H1 (cell line): ENCODE measurements at regions not wholly inside any gene's neighbourhood (a gene's known extent, or its start where the extent isn't known, plus 50 kb on each side); places are given as distances from the start of the nearest gene placed in this dataset.

ENCODE experiments used
- CTCF ChIA-PET: fragments of 300-600 bp; sonication (Branson Sonifier 250); formaldehyde crosslinking; loops from one replicate; lab custom pipeline; 2021; ENCODE audit not compliant: partially characterized antibody; lab: Charles Lee
- POLR2A ChIA-PET: fragments of 300-600 bp; sonication (Branson Sonifier 250); formaldehyde crosslinking; loops from one replicate; lab custom pipeline; 2021; ENCODE audit warnings: inconsistent platforms; ENCODE audit not compliant: partially characterized antibody; lab: Charles Lee
- DNase-seq, 2 experiments: peaks; one replicate each; pipeline versions ENCODE4 v3.0.0 to v3.0.0-alpha.2; 2010 to 2022; ENCODE audit warnings: low spot score in 2 of 2, low read depth in 1 of 2, mixed read lengths in 1 of 2
- FAIRE-seq: peaks from 2 replicates; lab custom pipeline; 2011; peaks lifted over from hg19 to GRCh38; lab: Jason Lieb, UNC
- H2AFZ ChIP-seq: 2 replicates; pipeline ENCODE4 v1.8.1; 2012; ENCODE audit warnings: low read length, inconsistent platforms
- H2AK5ac ChIP-seq: 2 replicates; pipeline ENCODE4 v1.6.1; 2013; ENCODE audit warnings: low read depth, low read length
- H2BK120ac ChIP-seq: replicated peaks from 2 replicates; pipeline ENCODE3; 2013; ENCODE audit warnings: low read depth, low read length, inconsistent platforms
- H2BK12ac ChIP-seq: 2 replicates; pipeline ENCODE4 v1.6.1; 2013; ENCODE audit warnings: low read depth, low read length
- H2BK15ac ChIP-seq: 2 replicates; pipeline ENCODE4 v1.6.1; 2013; ENCODE audit warnings: low read length
- H2BK20ac ChIP-seq: 2 replicates; pipeline ENCODE4 v1.6.1; 2013; ENCODE audit warnings: low read length
- H2BK5ac ChIP-seq: 2 replicates; pipeline ENCODE4 v1.6.1; 2013; ENCODE audit warnings: low read depth, low read length
- H3K14ac ChIP-seq: 2 replicates; pipeline ENCODE4 v1.6.1; 2013; ENCODE audit warnings: inconsistent platforms; ENCODE audit not compliant: insufficient read length
- H3K18ac ChIP-seq: 2 replicates; pipeline ENCODE4 v1.6.1; 2013; ENCODE audit warnings: low read length; ENCODE audit errors: extremely low read depth
- H3K23ac ChIP-seq: 2 replicates; pipeline ENCODE4 v1.6.1; 2013; ENCODE audit warnings: inconsistent platforms; ENCODE audit not compliant: insufficient read length
- H3K23me2 ChIP-seq: 2 replicates; pipeline ENCODE4 v1.6.1; 2013; ENCODE audit warnings: low read depth, low read length
- H3K27ac ChIP-seq: 2 replicates; pipeline ENCODE4 v1.6.1; 2011; ENCODE audit warnings: low read depth, low read length, inconsistent platforms
- H3K27me3 ChIP-seq, 4 experiments: replicated peaks in 1 of 4; 1 replicate in 1 of 4; 2 replicates in 3 of 4; pipeline versions ENCODE4 v1.6.1 to v1.8.1; 2011 to 2013; ENCODE audit warnings: low read length in 3 of 4, mild to moderate bottlenecking in 3 of 4, inconsistent platforms in 2 of 4, mixed read lengths in 2 of 4, moderate library complexity in 1 of 4; ENCODE audit not compliant: control insufficient read depth in 3 of 4, insufficient read depth in 3 of 4; ENCODE audit errors: extremely low read depth in 1 of 4
- H3K36me3 ChIP-seq, 4 experiments: 2 replicates each; pipeline versions ENCODE4 v1.6.1 to v1.8.1; 2011 to 2013; ENCODE audit warnings: mild to moderate bottlenecking in 4 of 4, low read length in 3 of 4, moderate library complexity in 2 of 4, control low read depth in 1 of 4, inconsistent platforms in 1 of 4; ENCODE audit not compliant: insufficient read depth in 4 of 4, control insufficient read depth in 2 of 4
- H3K4ac ChIP-seq: replicated peaks from 2 replicates; pipeline ENCODE3; 2013; ENCODE audit warnings: low read length, low read depth, mixed read lengths, inconsistent platforms; ENCODE audit not compliant: insufficient read length
- H3K4me1 ChIP-seq, 4 experiments: replicated peaks in 1 of 4; 1 replicate in 1 of 4; 2 replicates in 3 of 4; pipeline versions ENCODE4 v1.6.1 to v1.8.1; 2011 to 2013; ENCODE audit warnings: low read length in 3 of 4, inconsistent platforms in 2 of 4, mixed read lengths in 1 of 4; ENCODE audit not compliant: insufficient read depth in 4 of 4, control insufficient read depth in 3 of 4
- H3K4me2 ChIP-seq, 2 experiments: 2 replicates each; pipeline versions ENCODE4 v1.6.1 to v1.8.1; 2011 to 2013; ENCODE audit warnings: low read depth in 2 of 2, low read length in 2 of 2, control low read depth in 1 of 2, inconsistent platforms in 1 of 2, mild to moderate bottlenecking in 1 of 2; ENCODE audit not compliant: insufficient read depth in 1 of 2
- H3K4me3 ChIP-seq, 4 experiments: fragments of 200-600, 300-600 bp in 1 of 4; sonication (generic), shearing (Covaris generic), sonication (Bioruptor Twin) in 1 of 4; 2 replicates each; pipeline versions ENCODE4 v1.5.1 to v1.8.1; 2011 to 2016; ENCODE audit warnings: low read length in 4 of 4, low read depth in 3 of 4, control low read depth in 2 of 4, inconsistent platforms in 2 of 4, mild to moderate bottlenecking in 2 of 4, mixed read lengths in 1 of 4, moderate library complexity in 1 of 4; ENCODE audit not compliant: insufficient read depth in 2 of 4; ENCODE audit errors: extremely low read depth in 1 of 4
- H3K56ac ChIP-seq: replicated peaks from 2 replicates; pipeline ENCODE3; 2013; ENCODE audit warnings: low read depth, mild to moderate bottlenecking, mixed read lengths, low read length, inconsistent platforms; ENCODE audit not compliant: insufficient read length
- H3K79me1 ChIP-seq: 2 replicates; pipeline ENCODE4 v1.6.1; 2013; ENCODE audit warnings: low read depth, low read length, control low read depth
- H3K79me2 ChIP-seq, 2 experiments: 2 replicates each; pipeline versions ENCODE4 v1.6.1 to v1.8.1; 2012 to 2013; ENCODE audit warnings: low read length in 2 of 2, mild to moderate bottlenecking in 2 of 2, inconsistent platforms in 1 of 2; ENCODE audit not compliant: insufficient read depth in 2 of 2, control insufficient read depth in 1 of 2
- H3K9ac ChIP-seq, 4 experiments: replicated peaks in 1 of 4; 1 replicate in 1 of 4; 2 replicates in 3 of 4; pipeline versions ENCODE4 v1.6.1 to v1.8.1; 2011 to 2013; ENCODE audit warnings: low read depth in 3 of 4, low read length in 3 of 4, control low read depth in 2 of 4, mild to moderate bottlenecking in 2 of 4, moderate library complexity in 2 of 4, inconsistent platforms in 1 of 4; ENCODE audit errors: extremely low read depth in 1 of 4
- H3K9me3 ChIP-seq, 2 experiments: 2 replicates each; pipeline versions ENCODE4 v1.6.1 to v1.8.1; 2012 to 2013; ENCODE audit warnings: mild to moderate bottlenecking in 2 of 2, moderate library complexity in 2 of 2, control low read depth in 1 of 2, inconsistent platforms in 1 of 2, low read depth in 1 of 2, low read length in 1 of 2, mixed read lengths in 1 of 2; ENCODE audit not compliant: insufficient read depth in 2 of 2
- H4K20me1 ChIP-seq, 2 experiments: replicated peaks in 1 of 2; 2 replicates each; pipeline versions ENCODE3 to v1.8.1; 2011 to 2013; ENCODE audit warnings: inconsistent platforms in 2 of 2, low read length in 2 of 2, mild to moderate bottlenecking in 1 of 2; ENCODE audit not compliant: insufficient read depth in 2 of 2, control insufficient read depth in 1 of 2
- H4K5ac ChIP-seq: 2 replicates; pipeline ENCODE4 v1.6.1; 2013; ENCODE audit warnings: low read length, low read depth, mixed read lengths, inconsistent platforms; ENCODE audit not compliant: insufficient read length
- H4K8ac ChIP-seq: 2 replicates; pipeline ENCODE4 v1.8.0; 2013; ENCODE audit warnings: mild to moderate bottlenecking, moderate library complexity, low read length, inconsistent platforms; ENCODE audit not compliant: insufficient read depth; ENCODE audit errors: extremely low read depth
- H4K91ac ChIP-seq: replicated peaks from 2 replicates; pipeline ENCODE3; 2013; ENCODE audit warnings: low read length, mixed read lengths, inconsistent platforms; ENCODE audit not compliant: insufficient read length
- HDAC2 ChIP-seq, 2 experiments: fragments of 300-600 bp in 1 of 2; sonication (generic) in 1 of 2; IDR thresholded peaks; 2 replicates each; pipeline ENCODE4 v1.6.1; 2011 to 2012; ENCODE audit warnings: low read depth in 2 of 2, low read length in 2 of 2, mild to moderate bottlenecking in 2 of 2, moderate library complexity in 2 of 2, borderline replicate concordance in 1 of 2, inconsistent platforms in 1 of 2
- WGBS, 2 experiments: shearing (Covaris generic) in 1 of 2; methylation state at CpG; one replicate each; pipeline versions ENCODE4 v1.1.6 to v1.1.7; 2013 to 2015; ENCODE audit warnings: low lambda C conversion rate in 2 of 2, mixed read lengths in 2 of 2, inconsistent platforms in 1 of 2, low coverage in 1 of 2, missing lambda C conversion rate in 1 of 2; ENCODE audit not compliant: insufficient replicate concordance in 2 of 2, insufficient coverage in 1 of 2, insufficient read length in 1 of 2; ENCODE audit errors: extremely low coverage in 1 of 2, missing lambda C conversion rate in 1 of 2; 5-methylcytosine and 5-hydroxymethylcytosine counted together
- TF ChIP-seq, protein P1 (sequence below): IDR thresholded peaks from 2 replicates; pipeline ENCODE4 v1.6.1; 2012; ENCODE audit warnings: inconsistent platforms

DNA sequence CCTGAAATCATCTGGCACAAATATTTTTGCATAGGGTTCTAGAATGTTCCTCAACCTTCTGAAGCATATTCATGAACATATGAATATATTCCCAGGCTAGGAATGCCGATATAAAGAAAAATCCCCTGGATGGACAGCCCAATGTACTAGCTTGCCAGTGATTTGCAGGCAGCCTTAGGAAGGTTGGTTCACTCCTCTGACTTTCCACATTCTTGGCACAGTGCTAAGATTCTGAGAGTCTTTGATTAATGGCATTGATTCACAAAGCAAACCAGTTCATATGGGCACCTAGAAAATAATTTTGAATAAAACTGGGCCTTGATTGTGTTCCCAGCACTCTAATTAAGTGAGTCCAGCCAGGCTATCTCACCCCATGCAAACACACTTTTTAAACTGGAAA, 56.9 kb upstream of the ENPP4 start:
- Histone ChIP-seq H3K4ac (no peak overlapping the region), H3K56ac (no peak overlapping the region), H2AFZ (no peak overlapping the region), H3K79me2 (no peaks in the 10 kb centered on the region), H3K4me1 (no peaks in the 10 kb centered on the region), H2BK5ac (no peak overlapping the region), H2BK20ac (no peak overlapping the region), H3K79me1 (no peaks in the 10 kb centered on the region), H2AK5ac (no peak overlapping the region), H4K91ac (no peak overlapping the region), H3K14ac (no peak overlapping the region), H2BK12ac (no peak overlapping the region), H3K9me3 (no peaks in the 10 kb centered on the region), H3K23me2 (no peaks in the 10 kb centered on the region), H3K4me3 (no peak overlapping the region), H3K27me3 (no peaks in the 10 kb centered on the region), H4K20me1 (no peaks in the 10 kb centered on the region), H3K4me2 (no peak overlapping the region), H3K36me3 (no peaks in the 10 kb centered on the region), H3K23ac (no peak overlapping the region), H3K18ac (no peak overlapping the region), H3K9ac (no peak overlapping the region), H4K5ac (no peak overlapping the region), H2BK15ac (no peak overlapping the region), H3K27ac (no peak overlapping the region), H4K8ac (no peak overlapping the region), H2BK120ac (no peak overlapping the region)
- DNase-seq (no peak), FAIRE-seq (no peak)
- 88% methylated on average over 1 of the region's 1 CpG; no CpG with 5 or more reads in 1 of the 2 experiments for WGBS, 2 experiments
- ChIA-PET POLR2A (no interaction called here), CTCF (interaction anchor here (1.5 kb wide), 1 partner anchor 17 kb away, joined by 6 read pairs; no protein-coding TSS in a partner anchor)
- TF ChIP-seq HDAC2 (IDR thresholded peaks at IDR 0.05; ENCODE audit: borderline replicate concordance in 1 of 2, low read depth in 2 of 2, low read length in 2 of 2) = no peak
- TF ChIP-seq, protein P1, sequence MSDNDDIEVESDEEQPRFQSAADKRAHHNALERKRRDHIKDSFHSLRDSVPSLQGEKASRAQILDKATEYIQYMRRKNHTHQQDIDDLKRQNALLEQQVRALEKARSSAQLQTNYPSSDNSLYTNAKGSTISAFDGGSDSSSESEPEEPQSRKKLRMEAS = no peak
